ENCODE measurements at regions not wholly inside any gene's neighbourhood (a gene's known extent, or its start where the extent isn't known, plus 50 kb on each side); places are given as distances from the start of the nearest gene placed in this dataset.

DNA sequence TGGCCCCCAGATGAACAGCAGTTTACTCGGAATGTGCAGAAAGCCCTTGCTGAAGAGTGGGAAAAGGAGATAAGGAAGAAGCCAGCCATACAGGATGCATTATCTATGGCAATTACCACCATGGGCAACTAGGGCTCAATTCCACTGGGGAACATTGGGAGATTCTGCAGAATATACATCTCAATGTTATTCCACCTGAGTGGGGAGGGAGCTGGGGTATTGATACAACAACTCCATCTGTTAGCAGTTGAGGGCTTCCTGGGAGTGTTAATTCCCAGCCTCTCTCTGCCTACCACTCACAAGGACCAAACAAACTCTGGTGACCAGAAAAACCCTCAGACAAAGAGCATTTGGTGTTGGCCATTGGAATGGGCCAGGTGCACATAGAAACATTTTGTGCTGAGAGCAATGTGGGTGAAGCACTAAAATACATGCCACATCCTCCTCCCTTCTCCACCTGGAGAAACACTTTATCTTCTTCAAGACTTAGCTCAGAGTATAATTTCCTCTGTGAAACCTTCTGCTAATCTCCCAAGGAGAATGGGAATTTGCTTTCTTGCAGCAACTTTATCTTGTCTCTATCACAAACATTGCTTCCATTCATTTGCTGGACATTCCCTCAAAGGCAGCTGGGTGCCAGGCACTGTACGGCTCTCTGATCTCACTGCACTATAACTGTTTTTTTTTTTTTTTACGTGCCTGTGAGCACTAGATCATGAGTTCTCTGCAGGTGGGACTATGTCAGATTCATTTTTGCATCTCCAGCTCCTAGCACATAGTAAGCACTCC lies 292.2 kb downstream of the MN1 start:
- TF ChIP-seq CTCF (IDR thresholded peaks at IDR 0.05): no peak
- TF ChIP-seq EZH2 (IDR thresholded peaks at IDR 0.05; ENCODE audit: borderline replicate concordance, insufficient read depth, low read depth, low read length, poor library complexity, severe bottlenecking): no peak
